ENCODE measurements at regions not wholly inside any gene's neighbourhood (a gene's known extent, or its start where the extent isn't known, plus 50 kb on each side); places are given as distances from the start of the nearest gene placed in this dataset.

DNA sequence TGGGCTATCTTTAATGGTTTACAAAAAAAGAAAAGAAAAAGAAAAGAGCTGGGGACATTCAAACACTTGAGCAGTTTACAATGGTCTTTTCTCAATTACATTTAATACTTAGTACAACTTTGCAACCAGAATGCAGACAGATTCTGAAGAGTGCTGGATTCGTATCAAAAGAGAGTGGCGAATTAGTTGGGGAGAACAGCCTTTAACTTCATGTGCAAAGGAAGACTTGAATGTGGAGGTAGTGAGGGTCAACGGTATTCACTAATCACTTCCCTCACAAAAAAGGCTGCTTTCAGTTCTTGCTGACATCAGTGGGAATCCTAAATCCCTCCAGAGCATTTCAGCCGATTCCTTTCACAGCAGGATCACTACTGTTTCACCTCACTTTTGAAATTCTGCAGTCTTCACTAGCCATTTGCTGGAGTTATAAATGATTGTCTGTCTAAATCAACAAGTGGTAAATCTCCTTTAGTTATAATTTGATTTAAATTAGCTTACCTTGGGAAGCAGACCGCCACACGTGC, 323.0 kb upstream of the SEMA6D start:
- no peak for DNase-seq

- DNase-seq = no peak
Measured at GRCh38 chr15:47395076-47395475, 322.2 kb upstream of the SEMA6D start.

- DNase-seq = no peak
Measured at GRCh38 chr15:47397655-47398054, 319.6 kb upstream of the SEMA6D start.

- DNase-seq = no peak
Measured at GRCh38 chr15:47398132-47398531, 319.2 kb upstream of the SEMA6D start.

DNA sequence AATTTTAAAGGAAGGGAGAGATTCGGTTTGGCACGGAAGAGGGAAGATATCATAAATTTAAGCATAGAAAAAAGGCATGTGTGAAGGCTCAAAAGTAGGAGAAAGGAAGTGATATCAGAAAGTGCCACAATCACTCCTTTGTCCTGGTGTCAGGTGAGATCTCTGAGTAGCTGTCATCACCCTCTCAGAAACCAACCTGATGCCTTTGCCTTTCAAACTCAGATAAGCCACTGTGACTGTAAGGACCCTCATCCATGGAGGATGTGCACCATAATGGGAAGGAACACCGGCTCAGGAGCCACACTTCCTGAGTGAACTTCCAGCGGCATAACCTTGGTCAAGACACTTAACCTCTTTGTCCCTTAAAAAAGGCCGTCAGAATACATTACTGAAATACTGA, 318.7 kb upstream of the SEMA6D start:
- DNase-seq = no peak

DNA sequence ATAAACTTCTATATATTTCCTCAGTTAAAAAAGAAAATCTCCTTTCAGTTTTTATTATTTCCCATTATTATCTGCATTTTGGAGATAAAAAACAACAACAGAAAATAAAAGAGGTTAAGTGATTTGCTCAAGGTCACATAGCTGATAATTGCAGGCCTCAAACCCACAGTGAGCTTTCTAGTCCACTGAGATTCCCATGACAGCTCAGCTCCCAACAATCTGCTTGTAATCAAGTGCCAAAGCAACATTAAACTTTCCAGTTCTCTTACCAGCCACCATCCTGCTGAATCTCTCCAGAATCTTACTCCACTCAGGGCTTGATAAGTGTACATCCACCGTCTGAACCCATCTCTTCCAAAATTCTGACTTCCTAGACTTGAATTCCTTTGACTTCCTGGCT, 318.2 kb upstream of the SEMA6D start:
- no peak for DNase-seq

- no peak for DNase-seq
Measured at GRCh38 chr15:47400603-47401002, 316.7 kb upstream of the SEMA6D start.

- DNase-seq = no peak
Measured at GRCh38 chr15:47401427-47401826, 315.9 kb upstream of the SEMA6D start.

GRCh38 chr15:47402829-47403228, 314.5 kb upstream of the SEMA6D start:
- no peak for DNase-seq

DNA sequence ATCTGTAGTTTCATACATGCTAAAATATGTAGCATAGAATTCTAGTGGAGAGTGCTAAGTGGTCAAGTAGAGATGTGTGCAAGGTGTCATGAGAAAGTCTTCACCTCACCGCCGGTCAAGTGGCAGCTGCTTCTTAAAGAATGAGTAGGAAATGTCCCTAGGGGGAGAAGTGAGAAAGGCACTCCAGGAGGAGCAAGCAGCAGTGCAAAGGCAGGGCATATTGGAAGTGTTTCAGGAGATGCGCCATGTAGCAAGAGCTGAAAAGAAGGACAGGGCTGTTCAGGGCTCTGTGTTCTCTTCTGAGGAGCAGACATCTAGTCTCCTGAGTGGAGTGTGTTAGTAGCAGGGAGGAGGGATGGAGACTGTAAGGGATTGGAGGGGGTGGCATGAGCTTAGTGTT, 312.4 kb upstream of the SEMA6D start:
- DNase-seq = no peak

DNA sequence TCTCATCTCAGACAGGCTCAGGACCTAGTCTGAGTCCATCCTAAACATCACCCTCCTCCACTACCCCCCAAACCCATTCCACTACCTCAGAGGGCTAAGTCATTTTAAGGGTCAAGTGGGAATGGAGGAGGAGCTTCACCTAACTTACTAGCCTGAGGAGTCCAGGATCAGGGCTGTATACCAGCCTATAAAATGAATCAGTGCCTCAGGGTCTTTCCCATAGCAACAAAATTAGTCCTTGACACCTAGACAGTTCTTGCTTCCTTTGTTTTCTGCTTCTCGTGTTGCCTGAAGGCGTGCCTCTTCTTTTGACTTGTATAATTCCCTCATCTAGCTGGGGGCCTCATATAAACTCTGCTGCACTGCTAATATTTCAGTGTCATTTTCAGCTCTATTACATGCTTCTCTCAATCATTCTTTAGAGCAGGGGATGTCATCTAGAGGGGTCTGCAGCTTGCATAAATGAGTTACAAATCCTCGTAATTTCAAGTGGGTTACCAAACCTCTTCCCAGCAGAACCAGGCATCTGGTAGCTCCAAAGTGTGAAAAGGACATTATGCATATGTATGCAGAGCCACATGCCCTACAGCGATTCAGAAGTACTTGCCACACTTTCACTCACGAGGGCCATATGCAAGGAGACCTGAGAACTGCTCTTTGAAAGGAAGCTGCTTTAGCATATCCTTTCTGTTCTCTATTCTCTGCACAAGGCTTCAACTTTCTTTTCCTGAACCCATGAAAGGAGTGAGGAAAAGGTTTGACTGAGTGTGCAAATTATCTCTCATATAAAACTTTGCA, 311.7 kb upstream of the SEMA6D start:
- no peak for DNase-seq

DNA sequence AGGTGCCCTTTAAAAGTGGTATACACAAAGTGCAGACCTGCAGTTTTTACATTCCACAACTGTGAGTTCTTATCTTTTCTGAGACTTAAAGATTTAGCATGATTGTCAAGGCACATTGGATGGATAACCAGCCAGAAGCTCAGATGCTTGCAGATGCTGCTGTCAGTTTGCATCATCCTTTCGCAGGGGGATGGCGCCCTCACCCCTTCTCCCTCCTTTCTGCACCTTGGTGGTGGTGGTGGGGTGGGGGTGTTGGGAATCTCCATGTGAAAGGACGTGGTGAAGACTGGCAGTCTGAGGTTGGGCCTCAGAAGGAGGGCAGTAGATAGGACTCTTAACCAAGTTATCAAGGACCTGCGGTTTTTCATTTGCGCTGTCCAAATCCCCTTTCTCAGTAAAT, 309.6 kb upstream of the SEMA6D start:
- DNase-seq = no peak

- DNase-seq = no peak
Measured at GRCh38 chr15:47409038-47409437, 308.3 kb upstream of the SEMA6D start.

GRCh38 chr15:47409600-47409999, 307.7 kb upstream of the SEMA6D start:
- no peak for DNase-seq

GRCh38 chr15:47410247-47410646, 307.1 kb upstream of the SEMA6D start:
- DNase-seq = no peak

DNA sequence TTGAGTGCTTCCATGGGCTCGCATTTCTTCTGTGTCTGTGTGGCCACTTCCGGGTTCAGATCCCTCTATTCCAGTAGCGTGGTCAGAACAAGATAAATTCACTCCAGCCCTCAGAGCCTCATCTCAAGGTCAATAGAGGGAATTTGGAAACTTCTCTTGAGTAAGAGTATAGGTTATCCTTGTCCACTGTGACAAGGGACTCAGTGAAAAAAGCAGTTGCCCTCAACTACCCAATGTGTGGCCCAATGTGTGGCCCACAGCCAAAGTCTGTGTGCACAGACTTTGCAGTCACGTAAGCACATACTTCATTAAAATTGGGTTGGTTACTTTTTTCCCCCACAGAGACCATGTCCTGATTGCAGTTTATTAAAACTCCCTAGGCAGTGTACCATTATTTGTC, 305.6 kb upstream of the SEMA6D start:
- DNase-seq = no peak

GRCh38 chr15:47412136-47412535, 305.2 kb upstream of the SEMA6D start:
- DNase-seq = peak; percentile 84

- DNase-seq = no peak
Measured at GRCh38 chr15:47412802-47413201, 304.5 kb upstream of the SEMA6D start.

DNA sequence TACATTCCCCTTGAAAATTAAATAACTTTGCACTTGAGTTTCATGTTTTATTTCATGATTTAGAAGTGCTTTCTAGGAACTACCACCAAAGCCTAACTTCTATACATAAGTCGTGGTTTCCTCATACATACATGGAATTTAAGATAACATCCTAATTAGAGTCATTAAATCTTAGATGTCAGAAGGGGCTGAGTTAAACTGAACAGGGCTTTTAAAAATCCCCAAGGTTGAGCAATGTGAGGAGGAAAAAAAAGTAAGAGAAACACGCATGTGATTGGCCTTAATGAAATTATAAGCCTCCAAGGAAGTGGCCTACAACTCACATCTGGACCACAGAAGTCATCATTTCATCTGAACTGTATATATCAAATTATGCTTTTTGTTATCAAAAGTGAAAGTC, 303.1 kb upstream of the SEMA6D start:
- DNase-seq = no peak

DNA sequence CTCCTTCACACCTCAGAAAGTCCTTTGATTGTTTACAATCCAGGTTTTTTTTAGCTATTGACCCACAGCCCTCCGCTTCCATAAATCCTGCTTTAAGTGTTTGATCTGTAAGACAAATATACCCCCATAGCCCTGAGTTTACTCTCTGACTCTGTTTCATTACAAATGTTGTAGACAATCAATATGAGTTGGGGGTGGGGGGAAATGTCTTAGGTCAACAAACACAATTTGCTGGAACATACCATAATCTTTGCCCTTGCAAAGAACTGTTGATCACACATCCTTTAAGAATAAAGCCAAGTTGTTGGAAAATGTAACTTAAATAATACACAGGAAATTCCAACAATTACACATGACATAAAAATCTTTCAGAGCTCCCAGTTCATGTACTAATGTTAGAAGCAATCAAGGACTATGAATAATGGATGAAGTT, 301.8 kb upstream of the SEMA6D start:
- no peak for DNase-seq

GRCh38 chr15:47422881-47423665, 294.2 kb upstream of the SEMA6D start:
- no peak for DNase-seq

DNA sequence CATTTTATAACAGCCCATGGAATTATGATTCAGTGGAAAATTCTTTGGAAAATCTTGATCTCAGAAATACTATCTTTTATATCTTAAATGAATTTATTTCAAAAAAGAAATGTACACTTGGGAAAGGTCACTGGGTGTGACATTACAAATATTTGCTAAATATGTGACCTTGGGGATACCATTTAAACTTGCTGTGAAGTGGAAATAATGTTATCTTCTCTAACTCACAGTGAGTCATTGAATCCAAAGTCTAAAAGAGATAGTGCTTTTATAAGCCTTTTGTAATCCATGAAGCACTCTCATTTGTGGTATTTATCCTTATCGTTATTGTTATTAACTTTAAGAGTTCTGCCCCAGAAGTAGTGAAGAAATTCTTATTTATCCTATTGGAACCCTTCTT, 289.8 kb upstream of the SEMA6D start:
- DNase-seq = no peak

- no peak for DNase-seq
Measured at GRCh38 chr15:47429376-47429775, 287.9 kb upstream of the SEMA6D start.

DNA sequence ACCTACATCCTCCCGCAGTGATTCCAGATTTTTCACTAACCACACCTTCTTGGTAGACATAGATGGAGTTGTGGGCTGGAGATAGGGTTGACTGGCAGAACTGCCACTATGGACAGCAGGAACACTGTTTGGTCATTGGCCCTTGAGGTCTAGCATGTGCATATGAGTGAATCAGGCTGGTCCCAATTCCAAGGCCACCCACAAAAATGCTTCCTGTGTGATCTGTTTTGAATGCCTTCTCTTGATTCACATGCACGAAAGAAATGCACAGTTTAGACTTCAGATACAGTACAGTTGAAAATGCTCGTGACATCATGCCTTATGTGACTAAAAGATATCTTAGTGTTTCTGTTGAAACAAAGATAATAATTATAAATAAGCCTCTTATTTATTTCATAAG, 285.8 kb upstream of the SEMA6D start:
- DNase-seq = no peak
